ENCODE measurements at regions not wholly inside any gene's neighbourhood (a gene's known extent, or its start where the extent isn't known, plus 50 kb on each side); places are given as distances from the start of the nearest gene placed in this dataset.
A peak's percentile ranks its signal among the peaks of the same experiment; 100 is the strongest.

GRCh38 chrY:8390310-8390709 lies 947.0 kb upstream of the TSPY4 start:
- DNase-seq (ENCODE audit: low spot score) (no peak), FAIRE-seq (no peak)

- no peak for FAIRE-seq
- peak; percentile 23 for DNase-seq (ENCODE audit: low spot score)
Observed at GRCh38 chrY:8393246-8393645, 944.0 kb upstream of the TSPY4 start.

GRCh38 chrY:8422906-8423305 lies 914.4 kb upstream of the TSPY4 start:
- no peak for FAIRE-seq

GRCh38 chrY:8426433-8426832 lies 910.8 kb upstream of the TSPY4 start:
- DNase-seq (ENCODE audit: low spot score) (no peak), FAIRE-seq (no peak)

More at GRCh38 chrY:8422906-8423305, 914.4 kb upstream of the TSPY4 start:
- no peak for DNase-seq (ENCODE audit: low spot score)

- FAIRE-seq (no peak), DNase-seq (ENCODE audit: low spot score) (no peak)
Observed at GRCh38 chrY:8437510-8437909, 899.8 kb upstream of the TSPY4 start.

- DNase-seq (ENCODE audit: low spot score), result no peak
- no peak for FAIRE-seq
Observed at GRCh38 chrY:8442097-8442496, 895.2 kb upstream of the TSPY4 start.

GRCh38 chrY:8452963-8453362 lies 884.3 kb upstream of the TSPY4 start:
- FAIRE-seq (no peak), DNase-seq (ENCODE audit: low spot score) (no peak)

- no peak for FAIRE-seq
- no peak for DNase-seq (ENCODE audit: low spot score)
Observed at GRCh38 chrY:8466813-8467212, 870.5 kb upstream of the TSPY4 start.

- FAIRE-seq (no peak), DNase-seq (ENCODE audit: low spot score) (no peak)
Observed at GRCh38 chrY:8470249-8470648, 867.0 kb upstream of the TSPY4 start.

- no peak for FAIRE-seq
- DNase-seq (ENCODE audit: low spot score), result no peak
Observed at GRCh38 chrY:8479141-8479540, 858.1 kb upstream of the TSPY4 start.

GRCh38 chrY:8488955-8489354 lies 848.3 kb upstream of the TSPY4 start:
- no peak for FAIRE-seq
- DNase-seq (ENCODE audit: low spot score), result no peak

GRCh38 chrY:8489880-8490630 lies 847.2 kb upstream of the TSPY4 start:
- no peak for DNase-seq (ENCODE audit: low spot score)

GRCh38 chrY:8494396-8494795 lies 842.9 kb upstream of the TSPY4 start:
- FAIRE-seq (no peak), DNase-seq (ENCODE audit: low spot score) (no peak)

More at GRCh38 chrY:8489880-8490630, 847.2 kb upstream of the TSPY4 start:
- FAIRE-seq, result no peak

- DNase-seq (ENCODE audit: low spot score) (no peak), FAIRE-seq (no peak)
Observed at GRCh38 chrY:8495243-8495642, 842.0 kb upstream of the TSPY4 start.

- FAIRE-seq, result no peak
- no peak for DNase-seq (ENCODE audit: low spot score)
Observed at GRCh38 chrY:8500888-8501287, 836.4 kb upstream of the TSPY4 start.

GRCh38 chrY:8533468-8533867 lies 803.8 kb upstream of the TSPY4 start:
- FAIRE-seq (no peak), DNase-seq (ENCODE audit: low spot score) (no peak)

GRCh38 chrY:8535704-8536103 lies 801.6 kb upstream of the TSPY4 start:
- DNase-seq (ENCODE audit: low spot score) (no peak), FAIRE-seq (no peak)

- FAIRE-seq (no peak), DNase-seq (ENCODE audit: low spot score) (no peak)
Observed at GRCh38 chrY:8536277-8536676, 801.0 kb upstream of the TSPY4 start.

GRCh38 chrY:8541306-8541705 lies 796.0 kb upstream of the TSPY4 start:
- FAIRE-seq (no peak), DNase-seq (ENCODE audit: low spot score) (no peak)

- no peak for DNase-seq (ENCODE audit: low spot score)
- no peak for FAIRE-seq
Observed at GRCh38 chrY:8544715-8545114, 792.5 kb upstream of the TSPY4 start.

- DNase-seq (ENCODE audit: low spot score), result no peak
- FAIRE-seq, result no peak
Observed at GRCh38 chrY:8547931-8548330, 789.3 kb upstream of the TSPY4 start.

GRCh38 chrY:8551323-8551722 lies 785.9 kb upstream of the TSPY4 start:
- FAIRE-seq (no peak), DNase-seq (ENCODE audit: low spot score) (no peak)

- no peak for FAIRE-seq
- no peak for DNase-seq (ENCODE audit: low spot score)
Observed at GRCh38 chrY:8552168-8552805, 785.0 kb upstream of the TSPY4 start.

Measured in RCC 7860 (cell line).